Stimulated activated CD4-positive, alpha-beta T cell treated with anti-CD3 and anti-CD28 coated beads, Interleukin-12 subunit alpha, Interleukin-12 subunit beta, amount 100 ng/mL, for 24 hours (primary cell): ENCODE measurements at regions not wholly inside any gene's neighbourhood (a gene's known extent, or its start where the extent isn't known, plus 50 kb on each side); places are given as distances from the start of the nearest gene placed in this dataset.

Experiments
- DNase-seq, 2 experiments: peaks; one replicate each; pipeline ENCODE4 v3.0.0-alpha.2; 2020; ENCODE audit warnings: low read depth in 2 of 2

- DNase-seq = no peak
Observed at GRCh38 chr4:151887816-151888180, 127.0 kb upstream of the GATB start.

- DNase-seq = no peak
Observed at GRCh38 chr4:151887031-151887815, 126.4 kb upstream of the GATB start.

GRCh38 chr4:151885123-151885522 lies 124.3 kb upstream of the GATB start:
- no peak for DNase-seq

- DNase-seq = no peak
Observed at GRCh38 chr4:151883747-151884146, 122.9 kb upstream of the GATB start.

- DNase-seq = no peak
Observed at GRCh38 chr4:151882072-151882803, 121.4 kb upstream of the GATB start.

GRCh38 chr4:151879705-151880445 lies 119.1 kb upstream of the GATB start:
- no peak for DNase-seq

GRCh38 chr4:151876381-151876988 lies 115.7 kb upstream of the GATB start:
- no peak for DNase-seq

- DNase-seq = no peak
Observed at GRCh38 chr4:151874328-151874727, 113.5 kb upstream of the GATB start.

GRCh38 chr4:151866592-151866918 lies 105.7 kb upstream of the GATB start:
- no peak for DNase-seq

- no peak for DNase-seq
Observed at GRCh38 chr4:151865744-151866591, 105.2 kb upstream of the GATB start.

GRCh38 chr4:151865312-151865711 lies 104.5 kb upstream of the GATB start:
- DNase-seq = no peak

- no peak for DNase-seq
Observed at GRCh38 chr4:151864068-151864467, 103.3 kb upstream of the GATB start.

- DNase-seq = no peak
Observed at GRCh38 chr4:151862766-151863165, 102.0 kb upstream of the GATB start.

- no peak for DNase-seq
Observed at GRCh38 chr4:151860561-151861093, 99.8 kb upstream of the GATB start.

GRCh38 chr4:151859641-151860040 lies 98.8 kb upstream of the GATB start:
- DNase-seq = no peak

GRCh38 chr4:151858356-151858755 lies 97.5 kb upstream of the GATB start:
- DNase-seq = no peak

GRCh38 chr4:151857368-151857767 lies 96.6 kb upstream of the GATB start:
- no peak for DNase-seq

GRCh38 chr4:151855747-151856146 lies 94.9 kb upstream of the GATB start:
- DNase-seq = no peak

GRCh38 chr4:151854731-151855130 lies 93.9 kb upstream of the GATB start:
- no peak for DNase-seq

- DNase-seq = no peak
Observed at GRCh38 chr4:151853034-151853433, 92.2 kb upstream of the GATB start.

- DNase-seq = no peak
Observed at GRCh38 chr4:151852202-151852601, 91.4 kb upstream of the GATB start.
